CD4-positive, alpha-beta T cell treated with Interleukin-1 beta for 1 hour (primary cell): ENCODE measurements at regions not wholly inside any gene's neighbourhood (a gene's known extent, or its start where the extent isn't known, plus 50 kb on each side); places are given as distances from the start of the nearest gene placed in this dataset.
A peak's percentile ranks its signal among the peaks of the same experiment; 100 is the strongest.

Experiments
- DNase-seq, 2 donors: peaks; one replicate each; pipeline ENCODE4 v3.0.0-alpha.2; 2020 to 2022

GRCh38 chr3:194769020-194769643 lies 83.4 kb downstream of the FAM43A start:
- peak; percentile 95 to 97 for DNase-seq

GRCh38 chr3:194772241-194773000 lies 86.7 kb downstream of the FAM43A start:
- DNase-seq = no peak

DNA sequence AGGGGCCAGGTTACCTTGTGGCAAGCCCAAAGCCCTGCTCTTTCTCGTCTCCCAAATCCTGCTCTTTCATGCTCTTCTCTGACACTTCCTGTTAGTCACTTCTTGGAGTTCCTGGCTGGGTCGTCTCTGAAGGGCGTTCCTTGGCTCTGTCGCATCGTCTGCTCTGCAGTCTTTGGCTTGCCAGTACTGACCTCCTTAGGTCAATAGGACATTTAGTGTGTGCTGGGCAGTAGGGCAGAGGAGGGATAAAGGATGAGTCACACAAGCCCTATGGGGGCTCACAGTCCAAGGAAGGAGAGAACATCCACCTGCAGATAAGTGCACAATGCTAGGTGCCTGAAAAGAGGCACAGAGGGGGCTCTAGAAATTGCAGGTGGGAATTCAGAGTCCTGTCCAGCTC lies 87.5 kb downstream of the FAM43A start:
- DNase-seq = no peak

- no peak for DNase-seq
Observed at GRCh38 chr3:194773771-194774455, 88.2 kb downstream of the FAM43A start.

GRCh38 chr3:194775266-194775665 lies 89.6 kb downstream of the FAM43A start:
- DNase-seq = no peak

GRCh38 chr3:194775731-194776130 lies 90.0 kb downstream of the FAM43A start:
- no peak for DNase-seq

- no peak for DNase-seq
Observed at GRCh38 chr3:194777729-194778128, 92.0 kb downstream of the FAM43A start.

- DNase-seq = no peak
Observed at GRCh38 chr3:194779729-194780224, 94.1 kb downstream of the FAM43A start.

GRCh38 chr3:194780706-194781105 lies 95.0 kb downstream of the FAM43A start:
- DNase-seq = no peak

GRCh38 chr3:194781617-194782016 lies 95.9 kb downstream of the FAM43A start:
- no peak for DNase-seq

GRCh38 chr3:194782698-194783404 lies 97.2 kb downstream of the FAM43A start:
- DNase-seq = no peak

- no peak for DNase-seq
Observed at GRCh38 chr3:194784361-194784760, 98.7 kb downstream of the FAM43A start.

DNA sequence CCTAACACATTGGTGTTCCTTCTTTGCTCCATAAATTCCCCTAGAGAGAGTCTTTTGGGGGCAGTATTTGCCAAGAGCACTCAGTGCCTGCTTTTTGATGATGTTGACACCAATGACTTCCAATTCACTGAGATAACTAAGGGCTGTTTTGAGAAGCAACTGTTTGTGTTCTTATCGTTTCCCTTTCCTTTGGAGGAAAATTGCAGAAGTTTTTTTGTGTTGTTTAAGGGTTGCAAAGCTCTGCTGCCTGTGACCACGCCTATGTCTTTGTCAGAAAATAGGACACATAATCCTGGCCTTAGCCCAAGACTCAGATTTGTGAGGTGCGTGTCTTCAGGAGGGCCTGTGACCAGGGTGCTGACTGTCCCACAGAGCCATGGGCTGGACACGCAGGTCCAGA lies 99.6 kb downstream of the FAM43A start:
- DNase-seq = no peak

- DNase-seq = no peak
Observed at GRCh38 chr3:194787072-194787471, 101.4 kb downstream of the FAM43A start.

DNA sequence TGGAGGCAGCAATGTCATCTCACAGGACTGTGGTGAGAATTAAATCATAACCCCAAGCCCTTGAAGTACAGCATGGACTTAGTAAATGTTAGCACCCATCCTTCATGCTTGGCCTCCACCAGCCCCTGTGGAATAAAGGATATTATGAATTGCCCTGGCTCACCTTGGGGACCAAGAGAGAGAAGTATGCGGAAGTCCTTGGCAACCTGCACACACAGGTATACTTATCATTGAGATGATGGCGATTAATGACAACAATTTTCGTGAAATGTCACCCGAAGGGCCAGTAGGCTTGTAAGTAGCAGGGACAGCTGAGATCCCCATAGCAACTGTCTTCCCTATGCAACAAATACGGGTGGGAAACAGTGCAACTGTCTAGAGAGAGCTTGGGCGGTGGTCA lies 102.0 kb downstream of the FAM43A start:
- DNase-seq = no peak

GRCh38 chr3:194792368-194792767 lies 106.7 kb downstream of the FAM43A start:
- no peak for DNase-seq

DNA sequence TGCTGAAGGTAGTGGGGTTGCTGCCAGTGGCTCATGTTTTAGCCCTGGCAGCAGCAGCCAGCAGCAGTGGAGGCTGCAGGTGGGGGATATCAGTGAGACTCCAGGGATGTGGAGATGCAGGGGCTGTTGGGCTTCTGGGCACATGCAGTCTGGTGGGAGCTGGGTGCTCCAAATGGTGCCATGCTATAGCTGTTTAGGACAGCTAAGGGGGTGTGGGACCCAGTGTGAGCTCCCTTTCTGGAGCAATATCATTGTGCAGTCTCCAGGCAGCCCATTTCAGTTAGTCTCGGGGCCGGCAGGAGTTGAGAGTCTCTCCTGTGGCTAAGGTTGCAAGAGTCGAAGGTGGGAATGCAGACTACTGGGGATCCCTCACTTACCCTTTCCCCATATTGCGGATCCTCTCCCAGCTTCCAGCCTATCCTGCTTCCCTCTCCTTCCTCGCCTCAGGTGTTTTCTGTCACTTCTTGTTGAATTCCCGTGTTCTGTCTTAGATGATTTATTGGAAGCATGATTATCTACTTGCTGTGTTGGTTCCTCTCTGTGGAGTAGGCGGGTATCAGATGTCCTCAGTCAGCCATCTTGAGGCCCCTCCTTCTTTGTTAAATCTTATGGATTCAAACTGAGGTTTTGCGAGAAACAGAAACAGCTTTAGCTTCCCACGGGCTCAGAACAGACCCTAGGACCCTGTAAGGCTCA lies 112.0 kb downstream of the FAM43A start:
- no peak for DNase-seq

DNA sequence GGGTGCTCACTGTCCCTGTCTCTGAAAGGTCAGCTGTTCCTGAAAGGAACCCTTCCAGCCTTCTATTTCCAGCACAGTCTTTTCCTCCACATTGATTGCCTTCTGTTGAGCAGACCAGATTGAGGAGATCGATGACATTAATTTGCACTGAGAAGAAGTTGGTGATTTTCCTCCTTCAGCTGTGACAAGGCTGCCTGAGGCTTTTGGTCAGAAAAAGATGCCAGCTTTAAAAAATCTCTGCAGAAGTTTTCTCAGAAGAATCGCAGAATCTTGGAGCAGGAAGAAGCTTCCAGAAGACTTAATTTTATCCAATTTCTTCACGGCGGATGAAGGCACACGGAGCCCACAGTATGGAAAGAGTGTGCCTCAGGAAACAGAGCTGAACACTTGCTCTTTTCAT lies 112.8 kb downstream of the FAM43A start:
- DNase-seq = no peak

DNA sequence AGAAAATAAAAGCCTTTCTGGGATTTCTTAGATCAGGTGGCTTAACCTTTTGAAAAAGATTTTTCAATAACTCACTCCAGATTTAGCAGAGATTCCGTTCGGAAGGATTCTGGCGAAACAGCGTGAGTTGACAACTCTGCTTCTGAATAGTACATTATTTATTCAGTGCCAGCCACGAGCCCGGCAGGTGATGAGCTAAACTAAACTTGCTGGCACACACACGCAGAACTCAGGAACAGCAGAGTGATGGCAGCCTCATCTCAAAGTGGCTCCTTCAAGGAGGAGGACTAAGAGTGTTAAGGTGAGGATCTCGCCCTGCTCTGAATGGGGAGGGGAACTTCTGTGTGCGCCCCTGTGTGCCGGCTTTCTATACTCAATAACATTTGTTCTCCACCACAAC lies 114.3 kb downstream of the FAM43A start:
- DNase-seq = no peak

DNA sequence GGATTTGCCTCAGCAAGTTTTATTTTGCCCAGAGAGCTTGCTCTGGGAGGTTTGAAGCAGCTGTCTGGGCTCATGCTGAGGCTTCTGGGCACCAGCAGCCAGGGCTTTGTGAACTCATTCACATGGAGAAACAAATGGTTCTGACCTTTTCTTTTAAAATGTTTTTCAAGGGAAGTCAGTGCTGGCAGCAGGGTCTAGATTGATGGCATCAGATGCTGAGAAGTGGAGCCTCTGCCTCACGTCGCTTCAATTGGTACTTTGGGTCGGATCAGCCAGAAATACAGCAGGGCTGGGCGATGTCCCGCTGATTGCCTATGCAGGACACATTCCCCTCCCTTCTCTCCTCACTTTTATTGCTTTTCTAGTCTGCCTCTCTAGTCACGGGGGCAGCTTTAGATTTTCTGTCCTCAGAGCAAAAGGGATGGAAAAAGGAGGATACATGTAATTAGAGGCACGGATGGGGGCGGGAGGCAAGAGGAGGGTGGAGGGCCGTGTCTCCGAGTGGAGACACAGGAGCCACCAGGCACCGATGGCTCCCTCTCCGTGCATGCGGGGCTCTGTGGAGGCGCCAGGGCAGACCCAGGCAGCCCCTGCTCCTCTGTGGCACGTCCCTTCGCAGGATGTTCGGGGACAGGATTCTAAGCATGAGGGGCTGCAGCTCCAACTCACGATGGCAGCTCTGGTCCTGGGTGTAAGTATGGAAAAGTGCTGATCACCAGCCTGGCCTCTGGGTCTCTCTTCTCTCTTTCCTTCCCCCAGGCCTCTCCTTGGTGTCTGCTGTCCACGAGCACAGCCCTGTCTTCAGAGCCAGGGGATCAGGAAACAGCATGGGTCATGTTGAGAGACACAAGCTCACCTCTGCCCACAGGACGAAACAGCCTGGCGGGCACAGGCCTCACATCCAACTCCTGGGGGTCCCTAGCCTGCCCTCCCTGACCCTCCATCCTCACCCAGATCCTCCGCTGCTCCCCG lies 116.1 kb downstream of the FAM43A start:
- DNase-seq = no peak

DNA sequence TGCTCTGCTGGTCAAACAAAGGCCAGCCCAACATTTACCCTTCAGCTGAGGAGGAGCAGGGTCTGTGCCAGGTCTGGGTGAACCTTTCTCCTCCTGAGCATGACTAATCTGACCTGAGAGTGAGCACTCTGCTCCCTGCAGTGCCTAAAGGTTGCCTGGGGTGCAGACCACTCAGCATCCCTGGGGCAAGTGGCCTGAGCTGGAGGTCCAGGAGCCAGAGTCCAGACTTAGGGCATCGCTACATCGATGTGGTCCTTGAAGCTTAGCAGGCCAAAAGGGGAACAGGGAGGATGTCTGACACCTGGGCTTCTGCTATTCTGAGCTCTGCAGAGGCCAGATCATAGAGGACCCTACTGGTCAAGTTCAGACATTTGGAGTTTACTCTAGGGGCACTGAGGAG lies 119.1 kb downstream of the FAM43A start:
- DNase-seq = no peak
